ENCODE measurements at regions not wholly inside any gene's neighbourhood (a gene's known extent, or its start where the extent isn't known, plus 50 kb on each side); places are given as distances from the start of the nearest gene placed in this dataset.
"Not testable (repeated sequence)": the region's sequence is repeated elsewhere in the genome, so short reads cannot be mapped to it uniquely, and the experiment has no call there.

DNA sequence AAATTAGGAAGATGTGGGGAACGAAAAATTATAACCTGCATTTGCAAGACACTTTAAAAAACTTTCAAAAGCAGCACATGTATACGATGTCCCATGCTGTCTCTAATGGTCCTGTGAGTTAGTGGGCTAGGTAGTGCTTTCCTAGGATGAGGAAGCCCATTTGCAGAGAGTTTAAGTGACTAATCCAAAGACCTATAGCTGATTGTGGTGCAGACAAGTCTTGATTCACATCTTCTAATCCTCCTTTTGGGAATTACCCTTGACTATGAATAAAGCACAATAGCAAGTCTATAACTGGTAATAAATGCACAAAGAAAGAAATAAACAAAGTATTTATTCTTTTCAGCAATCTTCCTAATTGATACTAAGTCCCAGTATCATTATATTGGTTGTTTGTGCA lies 234.6 kb upstream of the FANCL start:
- no peak for DNase-seq (ENCODE audit: low read depth)
- no peak overlapping the region for H3K4me3 ChIP-seq (ENCODE audit: low read length)
- TF ChIP-seq, protein P1, sequence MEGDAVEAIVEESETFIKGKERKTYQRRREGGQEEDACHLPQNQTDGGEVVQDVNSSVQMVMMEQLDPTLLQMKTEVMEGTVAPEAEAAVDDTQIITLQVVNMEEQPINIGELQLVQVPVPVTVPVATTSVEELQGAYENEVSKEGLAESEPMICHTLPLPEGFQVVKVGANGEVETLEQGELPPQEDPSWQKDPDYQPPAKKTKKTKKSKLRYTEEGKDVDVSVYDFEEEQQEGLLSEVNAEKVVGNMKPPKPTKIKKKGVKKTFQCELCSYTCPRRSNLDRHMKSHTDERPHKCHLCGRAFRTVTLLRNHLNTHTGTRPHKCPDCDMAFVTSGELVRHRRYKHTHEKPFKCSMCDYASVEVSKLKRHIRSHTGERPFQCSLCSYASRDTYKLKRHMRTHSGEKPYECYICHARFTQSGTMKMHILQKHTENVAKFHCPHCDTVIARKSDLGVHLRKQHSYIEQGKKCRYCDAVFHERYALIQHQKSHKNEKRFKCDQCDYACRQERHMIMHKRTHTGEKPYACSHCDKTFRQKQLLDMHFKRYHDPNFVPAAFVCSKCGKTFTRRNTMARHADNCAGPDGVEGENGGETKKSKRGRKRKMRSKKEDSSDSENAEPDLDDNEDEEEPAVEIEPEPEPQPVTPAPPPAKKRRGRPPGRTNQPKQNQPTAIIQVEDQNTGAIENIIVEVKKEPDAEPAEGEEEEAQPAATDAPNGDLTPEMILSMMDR (conservative IDR thresholded peaks at IDR 0.05; ENCODE audit: low read length): no peak

DNA sequence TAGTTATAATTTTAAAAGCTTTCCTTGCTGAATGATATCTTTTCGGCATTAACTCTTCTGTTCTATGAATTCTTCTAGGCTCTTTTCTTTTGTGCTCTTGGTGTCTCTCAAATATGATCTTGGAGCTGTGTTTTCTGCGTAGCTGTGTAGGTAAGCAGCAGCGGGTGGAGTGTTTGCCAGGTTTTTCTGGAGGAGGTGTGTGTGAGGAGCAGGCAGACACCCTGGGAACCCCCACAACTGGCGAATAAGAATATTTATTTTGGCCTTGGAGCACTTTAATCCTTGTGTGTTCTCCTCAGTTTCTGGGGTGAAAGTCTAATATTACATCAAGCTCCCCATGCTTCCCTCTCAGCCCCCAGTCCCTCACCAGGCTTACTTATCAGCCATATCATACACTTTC lies 232.0 kb upstream of the FANCL start:
- H3K4me3 ChIP-seq (ENCODE audit: low read length): no peak overlapping the region
- TF ChIP-seq, protein P1 (conservative IDR thresholded peaks at IDR 0.05; ENCODE audit: low read length): no peak
- no peak for DNase-seq (ENCODE audit: low read depth)

DNA sequence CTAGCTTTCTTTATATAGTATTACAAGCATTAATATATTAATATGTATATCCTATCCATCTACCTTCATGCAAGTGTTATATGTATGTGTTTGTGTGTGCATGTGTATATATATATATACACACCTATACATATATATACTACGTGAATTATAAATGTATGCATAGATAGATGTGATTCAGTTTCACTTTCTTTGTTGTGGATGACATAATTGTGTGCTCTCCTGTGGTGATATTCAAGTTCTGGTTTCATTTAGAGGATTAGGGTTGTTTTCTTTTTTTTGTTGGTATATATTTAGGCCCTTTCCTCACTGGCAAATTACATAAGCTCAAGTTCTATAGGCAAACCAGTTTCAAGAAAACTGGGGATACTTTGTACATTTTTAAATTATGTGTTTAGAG lies 225.7 kb upstream of the FANCL start:
- H3K4me3 ChIP-seq (ENCODE audit: low read length): no peak overlapping the region
- no peak for DNase-seq (ENCODE audit: low read depth)
- TF ChIP-seq, protein P1 (conservative IDR thresholded peaks at IDR 0.05; ENCODE audit: low read length): no peak

DNA sequence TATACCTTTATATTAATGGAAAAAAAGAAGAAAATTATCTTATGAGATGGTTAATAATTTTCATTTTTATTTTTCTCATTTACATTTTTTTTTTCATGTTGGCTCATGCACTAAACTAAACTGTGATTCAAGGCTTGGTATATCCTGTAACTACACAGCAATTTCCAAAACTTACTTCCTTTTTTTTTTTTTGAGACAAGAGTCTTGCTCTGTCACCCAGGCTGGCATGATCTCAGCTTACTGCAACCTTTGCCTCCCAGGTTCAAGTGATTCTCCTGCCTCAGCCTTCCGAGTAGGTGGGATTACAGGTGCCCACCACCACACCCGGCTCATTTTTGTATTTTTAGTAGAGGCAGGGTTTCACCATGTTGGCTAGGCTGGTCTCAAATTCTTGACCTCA lies 224.9 kb upstream of the FANCL start:
- DNase-seq (ENCODE audit: low read depth); H3K4me3 ChIP-seq (ENCODE audit: low read length): not testable (repeated sequence)

DNA sequence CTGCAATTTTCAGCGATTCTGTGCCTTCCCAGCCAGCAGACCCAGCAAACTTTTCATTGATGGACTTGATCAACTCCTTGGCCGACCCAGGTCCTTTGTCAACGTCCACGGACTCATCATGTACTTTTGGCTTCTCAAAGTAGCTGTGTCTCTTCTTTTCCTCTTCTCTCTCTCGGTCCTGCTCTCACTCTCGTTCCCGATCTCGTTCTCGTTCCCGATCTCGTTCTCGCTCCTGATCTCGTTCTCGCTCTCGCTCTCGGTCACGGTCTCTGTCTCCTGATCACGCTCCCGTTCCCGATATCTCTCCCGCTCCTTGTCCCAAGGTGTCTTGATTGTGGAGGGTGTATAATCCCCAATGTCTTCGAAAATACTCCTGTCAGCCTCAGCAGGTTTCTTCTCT lies 219.5 kb upstream of the FANCL start:
- no peak overlapping the region for H3K4me3 ChIP-seq (ENCODE audit: low read length)
- no peak for DNase-seq (ENCODE audit: low read depth)
- TF ChIP-seq, protein P1 (conservative IDR thresholded peaks at IDR 0.05; ENCODE audit: low read length): no peak

DNA sequence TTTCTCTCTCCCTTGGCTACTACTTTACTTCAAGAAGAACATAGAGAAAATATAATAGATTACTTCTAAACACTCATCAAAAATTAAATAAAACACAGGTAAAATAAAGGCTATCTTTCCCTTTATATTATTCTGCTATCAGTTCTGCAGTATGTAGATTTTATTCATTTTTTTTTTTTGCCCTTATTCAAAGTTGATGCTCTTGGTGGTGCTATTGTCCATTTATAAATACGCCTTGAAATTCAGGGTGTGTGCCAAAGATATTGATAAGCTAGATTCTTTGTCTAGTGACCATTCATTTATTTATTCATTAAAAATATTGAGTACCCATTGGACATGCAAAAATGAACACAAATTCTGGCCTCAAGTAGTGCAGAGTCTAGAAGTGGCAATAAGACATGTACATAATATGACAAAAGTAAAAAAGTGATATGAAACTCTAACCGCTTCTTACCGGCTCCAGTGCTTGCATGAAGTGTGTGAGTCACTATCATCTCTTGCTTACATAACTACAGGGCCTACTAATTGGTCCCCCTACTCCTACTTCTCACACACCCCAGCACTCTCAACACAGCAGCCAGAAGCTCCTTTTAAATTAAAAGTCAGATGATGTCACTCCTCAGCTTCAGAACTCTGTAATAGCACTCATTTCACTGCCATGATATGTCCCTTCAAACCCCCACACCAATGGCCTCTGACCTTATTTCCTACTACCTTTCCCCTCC lies 208.3 kb upstream of the FANCL start:
- DNase-seq (ENCODE audit: low read depth): no peak
- no peak overlapping the region for H3K4me3 ChIP-seq (ENCODE audit: low read length)
- TF ChIP-seq, protein P1 (conservative IDR thresholded peaks at IDR 0.05; ENCODE audit: low read length): no peak

DNA sequence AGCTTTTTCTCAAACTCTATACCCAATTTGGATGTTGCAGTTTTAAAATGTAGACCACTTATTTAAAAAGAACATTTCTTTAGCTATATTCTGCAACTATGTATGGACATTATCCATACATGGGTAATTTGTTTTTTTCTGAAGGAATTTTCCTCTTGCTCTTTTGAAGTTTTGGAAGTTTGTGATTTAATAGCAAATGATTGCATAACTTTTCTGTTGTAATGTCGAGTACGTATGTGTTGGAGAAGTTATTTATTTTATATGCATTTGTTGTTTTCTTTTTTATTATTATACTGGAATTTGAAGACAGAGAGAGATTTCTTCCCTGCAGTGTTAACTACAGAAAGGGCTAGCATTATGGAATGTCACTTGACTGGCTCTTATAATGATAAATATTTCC lies 207.7 kb upstream of the FANCL start:
- no peak for DNase-seq (ENCODE audit: low read depth)
- TF ChIP-seq, protein P1 (conservative IDR thresholded peaks at IDR 0.05; ENCODE audit: low read length): no peak
- no peak overlapping the region for H3K4me3 ChIP-seq (ENCODE audit: low read length)
